HG03045 (cell line): ENCODE measurements at regions not wholly inside any gene's neighbourhood (a gene's known extent, or its start where the extent isn't known, plus 50 kb on each side); places are given as distances from the start of the nearest gene placed in this dataset.
A peak's percentile ranks its signal among the peaks of the same experiment; 100 is the strongest.
"Not testable (repeated sequence)": the region's sequence is repeated elsewhere in the genome, so short reads cannot be mapped to it uniquely, and the experiment has no call there.

Experiments used
- ATAC-seq: cut with Tn5 transposase; IDR thresholded peaks from one replicate; pipeline ENCODE4 v1.9.1; 2021; ENCODE audit warnings: mild to moderate bottlenecking, moderate library complexity; ENCODE audit not compliant: unreplicated experiment

GRCh38 chr4:130043732-130044160 is 947.8 kb downstream of the C4orf33 start:
- no peak for ATAC-seq

DNA sequence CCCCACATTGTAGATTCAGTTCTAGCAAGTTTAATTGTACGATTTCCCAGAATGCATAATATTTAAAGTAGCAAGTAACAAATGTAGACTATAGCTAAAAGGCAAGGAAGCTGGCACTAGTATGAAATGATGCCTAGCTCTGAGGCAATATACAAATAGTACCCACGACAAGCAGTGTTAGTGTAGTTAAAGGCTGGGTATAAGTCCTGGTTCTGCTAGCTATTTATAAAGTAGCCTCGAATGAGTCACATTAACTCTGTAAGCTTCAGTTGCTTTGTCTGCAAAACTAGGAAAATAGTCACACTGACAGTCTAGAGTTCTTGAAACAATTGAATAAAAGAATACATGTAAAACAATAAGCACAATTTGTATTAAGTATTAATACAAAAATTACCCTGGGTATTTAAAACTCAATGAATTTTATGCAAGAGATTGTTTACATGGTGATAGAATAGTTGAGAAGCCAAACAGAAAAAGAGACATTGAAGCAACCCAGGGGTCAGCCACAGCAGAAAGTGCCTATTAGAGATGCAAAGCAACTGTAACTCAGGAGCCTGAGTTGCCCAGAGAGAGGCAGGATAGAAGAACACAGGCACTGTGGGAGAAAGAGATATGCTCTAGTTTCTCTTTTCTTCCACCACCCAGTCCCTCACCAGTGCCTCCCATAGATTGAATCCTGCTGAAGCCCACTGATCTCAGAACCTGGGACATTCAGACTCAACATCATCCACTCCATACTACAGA is 949.0 kb downstream of the C4orf33 start:
- ATAC-seq: no peak

DNA sequence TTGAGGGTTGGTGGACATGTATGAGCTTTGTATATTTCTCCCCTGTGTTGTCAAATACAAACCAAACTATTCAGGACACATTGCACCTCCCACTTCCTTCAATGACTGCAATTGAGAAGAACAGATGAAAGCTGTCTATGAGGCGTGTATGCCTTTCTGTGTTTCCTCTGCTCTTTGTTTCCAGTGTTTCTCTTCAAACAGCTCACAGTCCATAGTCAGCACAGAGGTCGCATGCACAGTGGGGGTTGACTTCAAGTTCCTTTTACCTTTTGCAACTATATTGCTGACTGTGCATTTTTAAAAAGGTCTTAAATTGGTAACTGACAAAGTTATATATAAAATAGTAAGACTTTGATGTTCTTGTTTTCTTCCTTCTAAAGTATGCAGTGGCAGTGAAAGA is 957.8 kb downstream of the C4orf33 start:
- no peak for ATAC-seq

GRCh38 chr4:130054908-130055307 is 959.0 kb downstream of the C4orf33 start:
- ATAC-seq: no peak

- ATAC-seq: no peak
Observed at GRCh38 chr4:130056286-130056685, 960.3 kb downstream of the C4orf33 start.

- no peak for ATAC-seq
Observed at GRCh38 chr4:130064471-130064870, 968.5 kb downstream of the C4orf33 start.

DNA sequence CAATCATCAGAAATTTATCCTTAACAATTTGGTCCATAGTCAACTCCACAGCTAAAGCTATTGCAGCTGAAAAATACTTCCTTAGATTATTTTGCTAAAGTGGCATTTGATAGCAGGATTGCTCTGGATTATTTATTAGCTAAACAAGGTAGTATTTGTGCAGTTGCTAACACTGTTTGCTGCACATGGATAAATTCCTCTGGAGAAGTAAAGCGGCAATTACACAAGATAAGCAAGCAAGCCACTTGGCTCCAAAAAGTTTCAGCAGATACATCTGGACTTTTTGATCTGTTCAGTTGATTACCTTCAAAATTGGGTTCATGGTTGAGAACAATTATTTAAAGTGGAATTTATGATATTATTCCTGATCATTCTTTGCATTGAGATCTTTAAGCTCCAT is 971.5 kb downstream of the C4orf33 start:
- ATAC-seq: no peak

DNA sequence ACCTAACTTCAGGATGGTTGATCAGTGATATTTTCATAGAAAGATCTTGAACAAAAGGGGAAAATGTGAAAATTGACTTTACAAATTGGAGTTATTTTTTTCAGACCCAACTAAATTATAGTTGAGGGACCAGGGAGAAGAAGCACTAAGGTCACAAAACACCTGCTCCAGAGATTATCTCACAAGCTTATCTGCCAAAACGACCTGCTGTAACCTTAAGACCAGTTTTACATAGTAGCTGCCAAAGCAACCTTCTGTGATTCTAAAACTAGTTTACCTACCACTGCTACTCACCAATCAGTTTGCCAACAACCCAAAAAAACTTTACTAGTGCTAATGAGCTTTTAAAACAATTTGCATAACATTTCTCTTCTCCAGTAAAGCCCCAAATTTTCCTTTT is 972.1 kb downstream of the C4orf33 start:
- no peak for ATAC-seq

- no peak for ATAC-seq
Observed at GRCh38 chr4:130071746-130072145, 975.8 kb downstream of the C4orf33 start.

DNA sequence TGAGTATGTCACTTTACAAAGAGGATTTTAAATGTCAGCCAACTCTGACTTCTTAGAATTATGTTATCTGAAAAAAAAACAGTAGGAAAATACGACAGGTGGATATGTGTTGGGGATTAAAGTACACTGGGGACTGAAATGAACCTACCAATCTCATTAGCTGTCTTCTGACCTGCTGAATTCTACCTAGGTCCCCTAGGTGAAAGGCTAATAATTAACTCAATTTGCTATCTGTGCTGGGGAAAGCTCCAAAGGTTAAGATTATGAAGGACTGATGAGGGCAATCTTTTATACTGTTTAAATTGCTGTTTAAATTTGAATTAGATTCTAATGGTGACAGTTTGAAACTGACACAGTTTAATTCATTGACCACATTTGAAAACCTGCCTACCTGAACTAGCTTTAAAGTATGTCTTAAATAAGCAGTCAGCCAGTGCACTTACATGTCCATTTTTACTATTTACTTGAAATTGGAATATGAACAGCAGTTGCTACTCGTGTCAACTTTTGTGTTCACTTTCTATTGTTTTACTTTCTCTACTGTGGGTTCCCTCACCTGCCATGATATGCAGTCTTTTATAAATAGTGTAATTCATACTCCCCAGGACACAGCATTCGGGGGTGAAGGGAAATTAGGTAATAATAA is 977.3 kb downstream of the C4orf33 start:
- no peak for ATAC-seq

- ATAC-seq: no peak
Observed at GRCh38 chr4:130074096-130074495, 978.1 kb downstream of the C4orf33 start.

DNA sequence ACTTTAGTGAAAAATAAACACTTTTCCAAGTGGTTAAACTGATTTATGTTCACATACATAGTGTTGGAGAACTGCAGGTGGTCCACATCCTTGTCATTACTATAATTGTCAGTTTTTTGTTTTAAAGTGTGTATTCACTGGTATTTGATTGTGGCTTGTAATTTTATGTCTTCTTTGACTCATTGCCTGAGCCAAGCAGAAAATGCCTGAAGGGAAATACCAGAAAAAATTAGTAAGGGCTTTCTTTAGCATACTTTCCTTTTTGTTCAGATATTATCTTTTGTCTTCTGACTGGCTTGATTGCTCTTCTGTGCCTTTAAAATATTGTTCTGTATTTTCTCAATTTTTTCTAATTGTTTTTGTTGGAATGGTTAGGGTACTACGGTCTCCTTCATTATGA is 981.3 kb downstream of the C4orf33 start:
- ATAC-seq: no peak

- not testable (repeated sequence) for ATAC-seq
Observed at GRCh38 chr4:130079027-130079426, 983.1 kb downstream of the C4orf33 start.

DNA sequence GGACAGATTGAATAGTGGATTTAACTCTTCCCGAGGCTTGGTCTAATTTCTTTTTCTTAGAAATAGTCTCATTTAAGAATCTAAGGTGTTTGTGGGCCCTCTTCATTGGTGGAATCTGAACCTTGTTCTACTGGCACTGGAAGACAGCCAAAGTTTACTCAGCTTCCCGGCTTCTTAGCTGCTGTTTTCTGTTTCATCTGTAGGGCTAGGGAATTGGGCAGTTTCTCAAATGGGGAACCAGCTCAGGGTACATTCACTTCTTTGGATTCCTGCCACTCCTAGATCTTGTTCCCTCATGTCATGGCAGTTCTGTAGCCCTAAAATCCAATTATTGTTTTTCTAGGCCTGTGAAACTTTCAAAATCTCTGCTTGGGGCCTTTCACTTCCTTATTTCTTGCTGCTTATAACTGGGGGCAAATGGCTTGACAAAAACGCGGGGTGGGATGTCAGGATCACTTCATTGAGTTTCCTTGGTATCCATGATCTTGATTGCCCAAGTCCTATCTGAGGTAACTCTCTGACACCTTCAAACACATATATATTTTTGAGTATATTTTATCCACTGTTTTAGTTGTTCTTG is 985.0 kb downstream of the C4orf33 start:
- ATAC-seq: no peak

- no peak for ATAC-seq
Observed at GRCh38 chr4:130090427-130090826, 994.5 kb downstream of the C4orf33 start.

DNA sequence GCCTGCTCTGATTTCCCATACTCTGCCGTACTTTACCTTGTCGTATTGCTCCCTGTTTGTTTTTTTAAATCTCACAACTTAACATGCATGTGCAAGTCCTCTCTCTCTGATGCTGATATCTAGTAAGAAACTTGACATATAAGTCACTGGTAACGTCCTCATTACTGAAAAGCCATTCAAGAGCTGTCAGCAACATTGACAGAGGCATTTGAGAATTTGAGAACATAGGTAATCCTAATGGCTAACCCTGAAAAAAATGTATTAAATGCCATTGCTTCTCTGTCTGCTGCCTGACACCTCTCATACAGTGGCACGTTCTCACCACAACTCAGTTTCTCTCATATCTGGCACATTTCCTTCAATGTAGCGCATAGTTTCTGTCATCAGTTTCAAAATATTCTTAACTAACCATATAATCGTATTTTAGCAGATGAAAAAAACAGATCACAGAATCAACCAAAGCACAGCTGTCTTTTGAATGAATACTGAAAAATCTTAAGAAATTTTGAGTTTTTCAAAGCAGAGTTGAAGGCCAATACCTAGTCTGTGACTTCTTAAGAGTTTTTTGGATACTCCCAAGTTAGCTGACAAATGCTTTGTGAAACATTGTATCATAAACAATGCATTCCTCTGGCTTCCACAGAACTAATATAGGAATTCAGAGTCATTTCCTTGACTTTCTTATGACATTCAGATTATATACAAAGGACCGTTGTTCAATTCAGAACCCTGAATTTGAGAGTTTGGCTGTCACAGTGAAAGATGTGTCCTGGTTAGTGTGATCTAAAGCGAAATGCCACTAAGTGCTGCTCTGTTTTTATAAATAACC is 996.4 kb downstream of the C4orf33 start:
- ATAC-seq: no peak

GRCh38 chr4:130099105-130099504 is 1003.2 kb downstream of the C4orf33 start:
- ATAC-seq: no peak

DNA sequence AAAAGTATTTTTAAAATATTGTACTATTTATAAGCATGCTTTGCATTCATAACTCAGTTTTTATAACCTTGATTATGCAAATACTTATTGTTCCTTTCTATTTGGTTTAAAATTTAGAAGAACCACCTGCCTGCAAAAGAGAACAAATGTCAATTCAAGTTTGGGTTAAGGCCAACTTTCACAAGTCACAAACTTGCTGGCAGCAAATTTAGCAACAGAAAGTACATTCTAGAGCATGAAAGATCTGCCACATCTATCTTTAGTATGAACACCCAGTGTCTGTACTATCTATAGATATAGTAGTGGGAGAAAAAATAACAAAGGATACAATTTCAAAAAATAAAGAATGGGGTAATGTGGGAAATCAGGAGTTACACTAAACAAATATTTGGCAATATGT is 1014.2 kb downstream of the C4orf33 start:
- ATAC-seq: peak; percentile 49

DNA sequence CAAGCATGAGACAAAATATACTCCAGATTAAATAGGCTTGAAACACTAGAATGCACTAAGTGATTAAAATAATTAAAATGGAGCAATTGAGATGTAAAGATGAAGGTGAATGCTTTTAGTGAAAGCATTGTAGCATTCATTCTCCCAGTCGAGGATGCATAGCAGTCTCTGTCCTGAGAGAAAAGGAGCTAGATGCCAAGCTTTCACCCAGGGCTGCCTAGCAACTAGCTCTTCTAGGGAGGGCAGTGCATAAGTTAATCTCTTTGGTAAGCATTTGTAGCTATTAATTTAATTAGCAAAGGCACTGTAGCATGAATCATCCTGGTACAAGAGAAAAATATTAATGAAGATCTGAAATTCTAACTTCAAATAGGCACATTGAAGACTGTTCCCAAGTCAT is 1014.8 kb downstream of the C4orf33 start:
- ATAC-seq: no peak

- no peak for ATAC-seq
Observed at GRCh38 chr4:130124066-130124465, 1028.1 kb downstream of the C4orf33 start.

- no peak for ATAC-seq
Observed at GRCh38 chr4:130125467-130125866, 1029.5 kb downstream of the C4orf33 start.
